ENCODE measurements at regions not wholly inside any gene's neighbourhood (a gene's known extent, or its start where the extent isn't known, plus 50 kb on each side); places are given as distances from the start of the nearest gene placed in this dataset.

GRCh38 chr5:138665261-138665660 lies 88.0 kb upstream of the CTNNA1 start:
- no peak for DNase-seq (ENCODE audit: low read depth)

DNA sequence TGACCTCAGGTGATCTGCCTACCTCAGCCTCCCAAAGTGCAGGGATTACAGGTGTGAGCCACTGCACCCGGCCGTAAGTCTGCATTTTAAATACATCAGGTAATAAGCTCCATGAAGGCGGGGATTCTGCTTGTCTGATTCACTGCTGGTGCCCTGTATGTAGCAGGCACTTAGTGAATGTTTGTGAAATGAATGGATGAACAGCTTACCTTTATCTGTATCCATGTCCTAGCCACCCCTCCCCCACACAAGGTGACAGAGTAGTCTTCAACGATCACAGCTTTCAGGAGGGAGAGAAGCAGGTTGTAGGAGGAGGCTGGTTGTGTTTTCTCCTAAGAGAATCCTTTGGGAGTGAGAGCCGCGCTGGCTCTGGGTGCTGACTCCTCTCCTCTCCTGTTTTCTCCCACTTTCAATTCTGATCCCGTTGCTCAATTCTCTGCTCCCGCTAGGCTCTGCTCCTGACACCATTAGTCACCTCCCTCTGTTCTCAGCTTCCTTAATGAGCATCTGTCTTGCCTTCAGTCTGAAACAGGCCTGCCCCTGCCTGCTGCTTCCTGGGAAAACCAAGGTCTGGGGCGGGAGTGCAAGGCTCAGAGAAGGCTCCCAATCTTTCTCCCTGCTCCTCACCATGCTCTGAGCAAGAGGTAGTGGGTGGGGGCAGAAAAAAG lies 88.8 kb upstream of the CTNNA1 start:
- DNase-seq (ENCODE audit: low read depth): no peak

DNA sequence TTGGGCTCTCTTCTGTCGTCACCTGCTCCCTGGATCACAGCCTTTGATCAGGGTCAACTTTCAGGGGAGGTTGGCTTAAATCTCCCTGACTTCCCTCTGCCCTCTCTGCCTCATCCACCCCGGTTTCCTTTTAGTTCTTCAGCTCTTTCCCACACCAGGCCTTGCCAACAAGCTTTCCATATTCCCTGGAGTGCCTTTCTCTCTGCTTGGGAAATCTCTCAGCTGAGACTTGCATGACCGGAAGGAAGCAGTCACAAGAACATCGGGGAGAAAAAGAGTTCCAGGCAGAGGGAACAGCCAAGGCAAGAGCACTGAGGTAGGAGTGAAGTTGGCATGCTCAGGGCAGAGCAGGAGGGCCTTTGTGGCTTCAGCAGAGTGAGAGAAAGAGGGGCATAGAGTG lies 88.4 kb upstream of the HSPA9 start:
- DNase-seq (ENCODE audit: low read depth): no peak

- DNase-seq (ENCODE audit: low read depth): no peak
Measured at GRCh38 chr5:138663009-138663408, 87.8 kb upstream of the HSPA9 start.

DNA sequence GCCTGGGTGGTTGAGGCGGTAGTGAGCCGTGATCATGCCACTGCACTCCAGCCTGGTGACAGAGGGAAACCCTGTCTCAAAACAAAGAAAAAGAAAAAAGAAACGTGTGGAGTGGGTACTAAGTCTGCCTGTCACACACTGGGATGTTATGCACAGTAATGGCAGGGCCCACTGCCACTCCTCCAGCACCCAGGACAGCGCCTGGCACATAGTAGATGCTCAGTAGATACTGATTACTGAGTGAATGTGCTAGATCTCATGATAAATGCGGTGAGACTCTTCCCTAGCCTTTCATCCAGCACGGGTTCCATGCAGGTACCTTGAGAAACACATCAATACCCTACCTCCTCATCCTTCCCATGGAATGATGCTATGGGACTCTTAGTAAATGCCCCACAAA lies 87.4 kb upstream of the HSPA9 start:
- no peak for DNase-seq (ENCODE audit: low read depth)

- DNase-seq (ENCODE audit: low read depth): no peak
Measured at GRCh38 chr5:138661991-138662434, 86.8 kb upstream of the HSPA9 start.

DNA sequence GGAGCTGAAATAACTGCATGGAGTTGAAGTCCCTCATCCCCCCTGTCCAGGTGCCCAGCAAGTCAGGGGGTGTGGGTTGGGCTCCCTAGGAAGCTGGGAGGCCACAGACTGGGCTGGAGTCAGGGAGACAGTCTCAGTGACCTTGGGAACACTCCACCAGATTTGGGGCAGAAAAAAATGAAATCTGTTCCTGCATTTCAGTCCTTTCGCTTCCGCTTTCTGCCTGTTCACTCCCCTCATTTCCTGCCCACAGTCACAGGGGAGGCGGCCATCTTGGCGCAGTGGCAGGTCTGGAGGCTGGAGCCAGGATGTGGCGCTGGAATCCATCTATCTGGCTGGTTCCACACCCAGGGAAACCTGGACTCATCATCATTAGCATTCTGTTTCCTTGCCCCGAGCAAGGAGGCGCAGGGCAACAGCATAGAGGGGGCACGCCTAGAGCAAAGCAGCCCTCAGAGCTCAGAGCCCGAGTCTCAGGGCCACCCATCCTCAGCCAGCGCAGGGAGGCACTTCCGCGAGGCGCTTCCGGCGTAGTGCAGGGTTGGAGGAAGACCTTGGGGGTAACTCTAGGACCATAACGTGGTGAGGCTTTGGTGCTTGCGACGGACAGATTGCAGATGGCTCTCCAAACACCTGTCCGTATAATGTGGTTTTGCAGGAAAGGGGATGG lies 86.2 kb upstream of the HSPA9 start:
- no peak for DNase-seq (ENCODE audit: low read depth)

GRCh38 chr5:138660051-138660572 lies 84.9 kb upstream of the HSPA9 start:
- DNase-seq (ENCODE audit: low read depth): no peak

- DNase-seq (ENCODE audit: low read depth): no peak
Measured at GRCh38 chr5:138659561-138659960, 84.4 kb upstream of the HSPA9 start.

DNA sequence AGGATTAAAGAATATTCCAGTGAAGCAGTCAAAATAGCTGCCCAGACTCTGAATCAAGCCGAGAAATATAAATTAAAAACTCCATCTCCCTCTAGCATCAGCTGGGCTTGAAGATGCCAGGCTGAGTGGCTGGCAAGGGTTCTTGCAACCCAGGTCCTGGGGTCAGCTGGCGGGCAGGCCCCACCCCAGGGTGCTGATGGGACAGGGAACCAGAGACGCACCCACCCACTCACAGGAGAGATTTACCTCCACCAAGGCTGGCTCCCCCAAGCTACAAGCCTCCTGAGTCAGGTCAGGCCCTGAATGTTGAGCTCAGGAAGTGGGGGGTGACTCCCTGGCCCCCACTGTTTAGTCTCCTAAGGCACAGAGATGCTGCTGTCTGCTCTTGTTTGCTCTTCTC lies 83.9 kb upstream of the HSPA9 start:
- no peak for DNase-seq (ENCODE audit: low read depth)

DNA sequence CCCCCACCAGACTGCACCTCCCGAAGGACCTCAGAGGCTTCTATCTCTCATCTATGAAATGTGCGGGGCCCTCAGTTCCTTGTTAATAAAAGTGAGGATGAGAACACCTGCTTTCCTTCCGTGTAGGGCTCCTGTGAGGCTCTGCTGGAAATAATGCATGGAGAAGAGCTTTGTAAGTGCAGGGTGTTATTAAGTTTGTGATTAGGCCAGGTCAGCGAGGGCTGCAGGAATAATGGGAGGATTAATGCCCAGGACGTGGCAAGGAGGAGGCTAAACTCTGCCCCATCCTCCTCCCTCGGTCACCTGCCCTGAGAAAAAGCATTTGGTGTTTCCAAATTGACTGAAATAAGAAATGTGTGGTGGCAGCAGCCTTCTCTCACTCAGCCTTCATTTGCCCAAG lies 83.5 kb upstream of the HSPA9 start:
- no peak for DNase-seq (ENCODE audit: low read depth)

DNA sequence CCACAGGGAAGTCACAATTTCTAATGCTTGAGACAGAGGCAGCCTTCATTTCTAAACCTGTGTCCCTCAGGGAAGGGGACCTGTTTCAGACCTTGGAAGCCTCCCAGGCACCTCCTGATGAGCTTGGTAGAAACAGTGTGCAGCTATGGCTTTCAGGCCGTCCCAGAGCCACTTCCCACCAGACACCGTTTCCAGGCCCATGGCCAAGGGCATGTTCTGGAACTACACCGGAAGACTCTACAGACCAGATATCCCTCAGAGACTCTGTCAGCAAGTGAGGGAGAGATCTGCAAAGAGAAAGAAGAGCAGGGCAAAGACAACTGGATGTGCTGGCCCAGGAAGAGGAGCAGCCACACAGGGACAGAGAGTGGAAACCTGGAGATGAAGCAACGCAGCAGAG lies 82.2 kb upstream of the HSPA9 start:
- no peak for DNase-seq (ENCODE audit: low read depth)

GRCh38 chr5:138656916-138657315 lies 81.7 kb upstream of the HSPA9 start:
- no peak for DNase-seq (ENCODE audit: low read depth)

DNA sequence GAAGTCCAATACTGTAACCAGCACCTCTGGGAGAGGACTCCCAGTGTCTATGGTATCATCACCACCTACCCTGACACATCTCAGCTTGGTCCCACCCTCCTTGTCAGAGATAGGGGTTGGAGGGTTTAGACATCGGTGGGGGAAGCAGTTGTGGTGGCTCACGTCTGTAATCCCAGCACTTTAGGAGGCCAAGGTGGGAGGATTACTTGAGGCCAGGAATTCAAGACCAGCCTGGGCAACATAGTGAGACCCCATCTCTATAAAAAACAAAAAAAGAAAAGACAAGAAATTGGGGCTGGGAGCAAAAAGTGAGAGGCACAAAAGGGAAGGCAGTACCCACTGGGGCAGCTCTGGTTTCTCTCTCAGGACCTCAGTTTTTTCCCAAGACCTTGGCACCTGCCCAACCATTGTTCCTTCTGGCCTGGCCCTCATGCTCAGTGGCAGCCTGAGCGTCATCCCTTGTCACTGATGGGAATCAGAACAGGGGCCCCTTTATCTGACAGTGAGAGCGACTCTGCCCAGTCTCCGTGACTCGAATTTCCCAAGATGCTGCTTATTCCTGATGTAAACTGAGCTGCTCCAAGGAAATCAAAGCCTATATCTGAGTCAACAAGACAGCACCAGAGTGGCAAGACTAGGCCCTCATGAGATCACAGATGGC lies 80.5 kb upstream of the HSPA9 start:
- no peak for DNase-seq (ENCODE audit: low read depth)

DNA sequence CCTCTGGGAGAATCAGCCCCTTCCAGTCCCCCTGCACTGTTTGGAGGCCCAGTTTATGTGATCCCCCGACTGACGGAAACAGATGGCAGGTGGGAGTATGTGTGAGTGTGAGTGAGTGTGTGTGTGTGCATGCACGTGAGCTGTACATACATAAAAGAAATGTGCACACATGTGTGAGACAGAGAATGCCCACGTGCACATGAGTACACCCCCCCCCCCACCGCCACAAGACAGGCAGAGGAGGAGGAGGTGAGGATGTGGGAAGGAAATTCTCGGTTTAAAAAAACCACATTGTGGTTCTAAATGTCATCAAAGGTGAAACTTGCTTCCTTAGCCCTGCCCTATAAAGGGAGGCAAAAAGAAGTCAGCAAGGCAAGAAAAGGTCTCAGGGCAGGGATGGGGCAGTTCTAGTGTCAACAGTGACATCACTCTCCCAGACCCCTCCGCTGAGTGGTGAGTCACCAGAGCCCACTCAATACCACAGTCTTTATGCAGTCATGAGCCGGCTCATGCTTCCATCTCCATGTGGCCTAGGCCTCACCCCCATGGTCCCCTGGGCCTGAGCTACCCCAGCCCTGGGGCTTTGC lies 79.2 kb upstream of the HSPA9 start:
- peak; percentile 23 for DNase-seq (ENCODE audit: low read depth)

GRCh38 chr5:138653502-138653901 lies 78.3 kb upstream of the HSPA9 start:
- no peak for DNase-seq (ENCODE audit: low read depth)

GRCh38 chr5:138651767-138652117 lies 76.5 kb upstream of the HSPA9 start:
- no peak for DNase-seq (ENCODE audit: low read depth)

- DNase-seq (ENCODE audit: low read depth): no peak
Measured at GRCh38 chr5:138651058-138651766, 76.0 kb upstream of the HSPA9 start.

DNA sequence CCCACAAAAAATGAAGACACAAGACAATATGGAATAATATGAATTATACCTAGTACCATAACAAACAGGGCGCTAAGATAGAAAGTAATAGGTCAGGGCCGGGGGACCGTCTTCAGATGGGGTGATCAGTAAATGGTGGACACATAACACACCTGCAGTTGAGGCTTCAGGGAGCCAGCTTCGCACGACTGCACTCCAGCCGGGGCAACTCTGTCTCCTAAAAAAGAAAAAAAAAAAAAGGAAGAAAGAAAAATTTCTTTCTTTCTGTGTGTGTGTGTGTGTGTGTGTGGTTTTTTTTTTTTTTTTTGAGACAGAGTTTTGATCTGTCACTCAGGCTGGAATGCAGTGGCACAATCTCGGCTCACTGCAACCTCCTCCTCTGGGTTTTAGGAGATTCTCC lies 75.0 kb upstream of the HSPA9 start:
- DNase-seq (ENCODE audit: low read depth): no peak

- DNase-seq (ENCODE audit: low read depth): no peak
Measured at GRCh38 chr5:138649775-138650174, 74.6 kb upstream of the HSPA9 start.

DNA sequence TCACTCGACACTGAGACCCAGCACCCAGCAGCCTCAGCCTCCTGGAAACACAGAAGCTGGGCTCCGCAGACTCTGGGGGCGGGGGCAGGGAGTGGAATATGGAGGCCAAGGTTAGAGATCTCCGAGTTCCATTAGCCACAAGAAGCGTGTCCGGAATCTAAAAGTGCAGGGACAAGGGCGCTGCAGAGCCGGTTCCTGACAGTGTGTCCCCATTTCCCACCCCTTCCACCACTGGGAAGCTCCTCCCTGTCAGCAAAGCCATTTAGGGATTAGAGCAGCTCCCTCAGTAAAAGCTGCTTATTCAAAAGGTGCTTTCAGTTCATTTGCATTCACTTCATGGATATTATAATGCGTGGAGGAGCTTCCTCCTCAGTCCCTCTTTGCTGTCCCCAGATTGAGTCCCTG lies 74.1 kb upstream of the HSPA9 start:
- DNase-seq (ENCODE audit: low read depth): no peak

DNA sequence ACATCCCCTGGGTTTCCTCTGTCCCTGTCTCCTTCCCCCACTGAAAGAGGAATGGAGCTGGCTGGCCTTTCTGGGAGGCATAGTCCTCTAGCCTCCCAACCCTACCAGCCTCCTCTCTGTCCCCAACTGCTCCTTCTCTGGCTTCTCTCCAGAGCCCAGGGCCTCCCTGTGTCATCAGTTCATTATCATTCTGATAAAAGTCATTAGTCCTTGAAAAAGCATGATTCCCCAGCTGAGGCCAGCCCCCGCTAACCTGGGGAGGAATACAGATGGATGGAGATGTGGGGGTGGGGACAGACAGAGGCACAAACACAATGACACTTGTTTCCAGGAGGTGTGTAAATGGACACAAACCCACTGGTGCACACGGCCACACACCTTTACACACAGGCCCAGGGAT lies 73.6 kb upstream of the HSPA9 start:
- no peak for DNase-seq (ENCODE audit: low read depth)

All from stimulated activated CD8-positive, alpha-beta memory T cell treated with anti-CD3 and anti-CD28 coated beads, Interleukin-15, amount 100 ng/mL, for 1 hour (primary cell).